Right lobe of liver (tissue), 6 donors: ENCODE measurements at regions not wholly inside any gene's neighbourhood (a gene's known extent, or its start where the extent isn't known, plus 50 kb on each side); places are given as distances from the start of the nearest gene placed in this dataset.

Experiments
- ATAC-seq, 4 donors: fragments of 200-7000 bp; cut with Tn5 transposase; one replicate each; pipeline ENCODE4 v1.9.1; 2020; ENCODE audit warnings: mild to moderate bottlenecking in 4 of 4, moderate library complexity in 4 of 4
- DNase-seq, 3 donors: peaks; one replicate each; pipeline ENCODE4 v3.0.0-alpha.2; 2020
- H3K27ac ChIP-seq, 3 donors: fragments of 200-600 bp; one replicate each; pipeline ENCODE4 v1.8.0; 2022
- H3K27me3 ChIP-seq, 2 donors: fragments of 200-600 bp; one replicate each; pipeline ENCODE4 v1.8.0; 2022
- H3K36me3 ChIP-seq, 4 donors: fragments of 200-600 bp; sonication (generic) in 1 of 4; one replicate each; pipeline versions ENCODE4 v1.5.1 to v1.8.0; 2017 to 2022; ENCODE audit warnings: control low read depth in 1 of 4
- H3K4me1 ChIP-seq, 4 donors: fragments of 200-600 bp; sonication (generic) in 1 of 4; one replicate each; pipeline versions ENCODE4 v1.5.1 to v1.8.0; 2017 to 2022; ENCODE audit warnings: control low read depth in 1 of 4
- H3K4me3 ChIP-seq, 3 donors: fragments of 200-600 bp; one replicate each; pipeline ENCODE4 v1.8.0; 2022
- H3K9me3 ChIP-seq, 4 donors: fragments of 200-600 bp; sonication (generic) in 1 of 4; one replicate each; pipeline versions ENCODE4 v1.5.1 to v1.8.0; 2017 to 2022; ENCODE audit warnings: control low read depth in 1 of 4
- CTCF ChIP-seq, 4 donors: fragments of 200-600 bp in 3 of 4; fragments of 450-650 bp in 1 of 4; IDR thresholded peaks; one replicate each; pipeline versions ENCODE4 v1.5.1 to v1.8.0; 2016 to 2022; ENCODE audit warnings: antibody characterized with exemption in 4 of 4, mild to moderate bottlenecking in 2 of 4
- POLR2A ChIP-seq: fragments of 450-650 bp; IDR thresholded peaks from one replicate; pipeline ENCODE4 v1.6.1; 2017; ENCODE audit warnings: antibody characterized with exemption, mild to moderate bottlenecking
- WGBS: methylation state at CpG from one replicate; pipeline ENCODE4 v1.1.6; 2018; ENCODE audit warnings: low coverage, low lambda C conversion rate; ENCODE audit not compliant: insufficient coverage; ENCODE audit errors: missing lambda C conversion rate; 5-methylcytosine and 5-hydroxymethylcytosine counted together
- intact Hi-C, 2 donors: fragments of 100-400 bp; cut with DNase I; formaldehyde crosslinking; loops; one replicate each; pipeline versions ENCODE4 v1.11.2 to v1.14.1; 2022
- donor health status: DM: no; HTN: yes; CAD: no.
- donor health status: DM: no; HTN: no; CAD: no.
- donor health status: DM: no; HTN: no; CAD: no.
- donor health status: DM: no; HTN: yes; CAD: no.
- donor health status: DM: no; HTN: yes; CAD: no.

GRCh38 chr14:40859055-40859454 is 747.6 kb upstream of the LRFN5 start:
- WGBS, result no CpG with 5 or more reads among the region's 1 CpG
- Histone ChIP-seq H3K4me1 (no peaks in the 10 kb centered on the region), H3K9me3 (no peaks in the 10 kb centered on the region), H3K4me3 (no peak overlapping the region), H3K27ac (no peak overlapping the region), H3K36me3 (no peaks in the 10 kb centered on the region), H3K27me3 (no peaks in the 10 kb centered on the region)
- ATAC-seq, result no peak
- TF ChIP-seq POLR2A (no peak), CTCF (IDR thresholded peaks at IDR 0.05) (no peak)
- DNase-seq, result no peak
- intact Hi-C loops, result no loop called here

GRCh38 chr14:40855343-40855742 is 751.3 kb upstream of the LRFN5 start:
- Histone ChIP-seq H3K36me3 (no peaks in the 10 kb centered on the region), H3K4me3 (no peak overlapping the region), H3K27me3 (no peaks in the 10 kb centered on the region), H3K27ac (no peak overlapping the region), H3K9me3 (peaks cover 0 to 3% (median 0%) of the 10 kb centered on the region in 4 donors), H3K4me1 (no peaks in the 10 kb centered on the region)
- DNase-seq, result no peak
- ATAC-seq, result no peak
- 59% methylated on average over 6 of the region's 6 CpGs for WGBS
- TF ChIP-seq POLR2A (no peak), CTCF (IDR thresholded peaks at IDR 0.05) (no peak)
- intact Hi-C loops, result no loop called here

GRCh38 chr14:40850191-40850590 is 756.5 kb upstream of the LRFN5 start:
- intact Hi-C loops, result no loop called here
- H3K36me3 ChIP-seq, result no peaks in the 10 kb centered on the region
- H3K27ac ChIP-seq, result no peak overlapping the region
- DNase-seq (no peak), ATAC-seq (no peak)
- H3K4me1 ChIP-seq, result no peaks in the 10 kb centered on the region
- H3K9me3 ChIP-seq, result peaks cover 0 to 3% (median 0%) of the 10 kb centered on the region in 4 donors
- H3K4me3 ChIP-seq, result no peak overlapping the region
- TF ChIP-seq CTCF (IDR thresholded peaks at IDR 0.05) (no peak), POLR2A (no peak)
- no peaks in the 10 kb centered on the region for H3K27me3 ChIP-seq

- intact Hi-C loops, result no loop called here
- no peak for ATAC-seq
- H3K27me3 ChIP-seq, result no peaks in the 10 kb centered on the region
- H3K4me3 ChIP-seq, result no peak overlapping the region
- H3K27ac ChIP-seq, result no peak overlapping the region
- no peak for DNase-seq
- no peaks in the 10 kb centered on the region for H3K9me3 ChIP-seq
- no peaks in the 10 kb centered on the region for H3K36me3 ChIP-seq
- TF ChIP-seq POLR2A (no peak), CTCF (IDR thresholded peaks at IDR 0.05) (no peak)
- no peaks in the 10 kb centered on the region for H3K4me1 ChIP-seq
These were observed 759.2 kb upstream of the LRFN5 start for GRCh38 chr14:40847480-40847879.

- ATAC-seq (no peak), DNase-seq (no peak)
- TF ChIP-seq POLR2A (no peak), CTCF (IDR thresholded peaks at IDR 0.05) (no peak)
- Histone ChIP-seq H3K27me3 (no peaks in the 10 kb centered on the region), H3K27ac (no peak overlapping the region), H3K4me3 (no peak overlapping the region), H3K4me1 (no peaks in the 10 kb centered on the region), H3K36me3 (no peaks in the 10 kb centered on the region), H3K9me3 (no peaks in the 10 kb centered on the region)
- intact Hi-C loops, result no loop called here
These were observed 763.9 kb upstream of the LRFN5 start for GRCh38 chr14:40842816-40843215.
